Liver (tissue), 8 donors: ENCODE measurements at regions not wholly inside any gene's neighbourhood (a gene's known extent, or its start where the extent isn't known, plus 50 kb on each side); places are given as distances from the start of the nearest gene placed in this dataset.

Experiments
- DNase-seq: peaks from one replicate; pipeline ENCODE4 v3.0.0-alpha.2; 2017; ENCODE audit warnings: low spot score
- H3K27ac ChIP-seq, 2 donors: one replicate each; pipeline ENCODE4 v1.7.0; 2013; ENCODE audit warnings: inconsistent platforms in 2 of 2, low read length in 2 of 2, control low read depth in 1 of 2, low read depth in 1 of 2, mild to moderate bottlenecking in 1 of 2
- H3K27me3 ChIP-seq, 4 donors: one replicate each; pipeline versions ENCODE4 v1.6.1 to v1.7.0; 2013; ENCODE audit warnings: low read length in 3 of 4, inconsistent platforms in 1 of 4, mild to moderate bottlenecking in 1 of 4, moderate library complexity in 1 of 4; ENCODE audit not compliant: control insufficient read depth in 4 of 4, insufficient read depth in 4 of 4
- H3K36me3 ChIP-seq, 4 donors: one replicate each; pipeline versions ENCODE4 v1.6.1 to v1.7.0; 2013; ENCODE audit warnings: low read length in 3 of 4, mild to moderate bottlenecking in 3 of 4, low read depth in 1 of 4, moderate library complexity in 1 of 4; ENCODE audit not compliant: control insufficient read depth in 4 of 4, insufficient read depth in 3 of 4
- H3K4me1 ChIP-seq, 4 donors: one replicate each; pipeline versions ENCODE4 v1.6.1 to v1.7.0; 2013; ENCODE audit warnings: low read length in 3 of 4, mild to moderate bottlenecking in 3 of 4, moderate library complexity in 1 of 4; ENCODE audit not compliant: control insufficient read depth in 4 of 4, insufficient read depth in 4 of 4
- H3K4me3 ChIP-seq, 3 donors: one replicate each; pipeline versions ENCODE4 v1.6.1 to v1.7.0; 2013; ENCODE audit warnings: low read length in 3 of 3, control low read depth in 1 of 3, low read depth in 1 of 3, mild to moderate bottlenecking in 1 of 3
- H3K9ac ChIP-seq, 2 donors: one replicate each; pipeline ENCODE4 v1.7.0; 2013; ENCODE audit warnings: low read length in 2 of 2, mild to moderate bottlenecking in 2 of 2, moderate library complexity in 2 of 2, control low read depth in 1 of 2, low read depth in 1 of 2
- H3K9me3 ChIP-seq, 4 donors: one replicate each; pipeline versions ENCODE4 v1.6.1 to v1.7.0; 2013; ENCODE audit warnings: low read length in 3 of 4; ENCODE audit not compliant: control insufficient read depth in 4 of 4
- ATF3 ChIP-seq: IDR thresholded peaks from 2 replicates; pipeline ENCODE4 v1.6.1; 2016; ENCODE audit warnings: antibody characterized with exemption
- CTCF ChIP-seq: fragments of 150-350 bp; IDR thresholded peaks from 2 replicates; pipeline ENCODE4 v1.5.1; 2017; ENCODE audit warnings: improper control_type of control experiment, low read depth, low read length; ENCODE audit not compliant: missing input control
- EGR1 ChIP-seq, 2 donors: IDR thresholded peaks; 2 replicates each; pipeline ENCODE4 v1.6.1; 2016 to 2018; ENCODE audit warnings: antibody characterized with exemption in 2 of 2, low read depth in 2 of 2
- FOXA1 ChIP-seq: IDR thresholded peaks from 2 replicates; pipeline ENCODE4 v1.6.1; 2016; ENCODE audit warnings: antibody characterized with exemption
- FOXA2 ChIP-seq: IDR thresholded peaks from 2 replicates; pipeline ENCODE4 v1.6.1; 2016; ENCODE audit warnings: antibody characterized with exemption
- HNF4A ChIP-seq, 2 donors: conservative IDR thresholded peaks; 2 replicates each; pipeline ENCODE4 v1.6.1; 2016; ENCODE audit warnings: antibody characterized with exemption in 2 of 2, mild to moderate bottlenecking in 2 of 2
- HNF4G ChIP-seq: IDR thresholded peaks from 2 replicates; pipeline ENCODE4 v1.6.1; 2016; ENCODE audit warnings: antibody characterized with exemption
- JUND ChIP-seq, 2 donors: IDR thresholded peaks; 2 replicates each; pipeline ENCODE4 v1.6.1; 2016; ENCODE audit warnings: antibody characterized with exemption in 2 of 2
- MAX ChIP-seq: IDR thresholded peaks from 2 replicates; pipeline ENCODE4 v1.6.1; 2016; ENCODE audit warnings: antibody characterized with exemption
- RAD21 ChIP-seq, 2 donors: IDR thresholded peaks; 2 replicates each; pipeline ENCODE4 v1.6.1; 2016; ENCODE audit warnings: antibody characterized with exemption in 2 of 2, mild to moderate bottlenecking in 2 of 2
- REST ChIP-seq: IDR thresholded peaks from 2 replicates; pipeline ENCODE4 v1.6.1; 2016; ENCODE audit warnings: antibody characterized with exemption, mild to moderate bottlenecking
- RXRA ChIP-seq, 2 donors: IDR thresholded peaks; 2 replicates each; pipeline ENCODE4 v1.6.1; 2017 to 2018; ENCODE audit warnings: antibody characterized with exemption in 2 of 2, mild to moderate bottlenecking in 1 of 2
- SP1 ChIP-seq: IDR thresholded peaks from 2 replicates; pipeline ENCODE4 v1.6.1; 2018; ENCODE audit warnings: antibody characterized with exemption, mild to moderate bottlenecking
- YY1 ChIP-seq: IDR thresholded peaks from 2 replicates; pipeline ENCODE4 v1.6.1; 2016; ENCODE audit warnings: antibody characterized with exemption, mild to moderate bottlenecking
- ZBTB33 ChIP-seq: IDR thresholded peaks from 2 replicates; pipeline ENCODE4 v1.6.1; 2016; ENCODE audit warnings: antibody characterized with exemption
- WGBS: extraction: QIAGEN DNeasy Blood & Tissue Kit; methylation state at CpG from one replicate; pipeline ENCODE4 v1.1.7; 2013; 5-methylcytosine and 5-hydroxymethylcytosine counted together
- donor health status: healthy.
- donor health status: healthy.
- donor health status: healthy.
- donor health status: healthy.
- donor health status: healthy.

GRCh38 chr1:218636548-218636947 lies 291.4 kb downstream of the TGFB2 start:
- Histone ChIP-seq H3K27me3 (no peaks in the 10 kb centered on the region), H3K9me3 (peaks cover 0 to 2% (median 0%) of the 10 kb centered on the region in 4 donors)
- WGBS, result 34% methylated on average over 1 of the region's 1 CpG

GRCh38 chr1:218640173-218640572 lies 295.0 kb downstream of the TGFB2 start:
- 93% methylated on average over 3 of the region's 3 CpGs for WGBS

More at GRCh38 chr1:218636548-218636947, 291.4 kb downstream of the TGFB2 start:
- DNase-seq, result no peak
- H3K9ac ChIP-seq, result no peak overlapping the region
- H3K27ac ChIP-seq, result no peak overlapping the region
- TF ChIP-seq RXRA (IDR thresholded peaks at IDR 0.05), result no peak
- TF ChIP-seq HNF4A (conservative IDR thresholded peaks at IDR 0.05), result peak in 1 of 2 donors; percentile 7
- no peaks in the 10 kb centered on the region for H3K4me1 ChIP-seq
- H3K36me3 ChIP-seq, result no peaks in the 10 kb centered on the region
- H3K4me3 ChIP-seq, result no peak overlapping the region

More at GRCh38 chr1:218640173-218640572, 295.0 kb downstream of the TGFB2 start:
- no peak overlapping the region for H3K4me3 ChIP-seq
- H3K27ac ChIP-seq, result no peak overlapping the region
- peaks cover 0 to 2% (median 0%) of the 10 kb centered on the region in 4 donors for H3K9me3 ChIP-seq
- no peak for DNase-seq
- no peak overlapping the region for H3K9ac ChIP-seq
- TF ChIP-seq RXRA (IDR thresholded peaks at IDR 0.05), result no peak
- TF ChIP-seq CTCF, result no peak
- TF ChIP-seq HNF4G, result no peak
- TF ChIP-seq YY1, result no peak
- TF ChIP-seq SP1, result no peak
- no peak for TF ChIP-seq EGR1 (IDR thresholded peaks at IDR 0.05; ENCODE audit: low read depth in 2 of 2)
- TF ChIP-seq ZBTB33, result no peak
- TF ChIP-seq HNF4A (conservative IDR thresholded peaks at IDR 0.05), result no peak
- no peak for TF ChIP-seq JUND (IDR thresholded peaks at IDR 0.05)
- no peak for TF ChIP-seq REST
- no peak for TF ChIP-seq FOXA1
- no peak for TF ChIP-seq ATF3
- TF ChIP-seq FOXA2, result no peak
- no peak for TF ChIP-seq MAX
- TF ChIP-seq RAD21 (IDR thresholded peaks at IDR 0.05), result no peak
- H3K4me1 ChIP-seq, result no peaks in the 10 kb centered on the region
- H3K27me3 ChIP-seq, result no peaks in the 10 kb centered on the region
- no peaks in the 10 kb centered on the region for H3K36me3 ChIP-seq
